Esophagus muscularis mucosa (tissue), 4 donors: ENCODE measurements at regions not wholly inside any gene's neighbourhood (a gene's known extent, or its start where the extent isn't known, plus 50 kb on each side); places are given as distances from the start of the nearest gene placed in this dataset.

ENCODE experiments used
- CTCF ChIP-seq, 3 experiments: fragments of 200-600 bp in 2 of 3; fragments of 450-650 bp in 1 of 3; sonication (generic) in 2 of 3; IDR thresholded peaks; one replicate each; pipeline ENCODE4 v1.5.1; 2017 to 2019; ENCODE audit warnings: antibody characterized with exemption in 3 of 3, mild to moderate bottlenecking in 2 of 3, moderate library complexity in 1 of 3
- EP300 ChIP-seq: sonication (generic); formaldehyde crosslinking; IDR thresholded peaks from one replicate; pipeline ENCODE4 v1.6.1; 2017; ENCODE audit warnings: antibody characterized with exemption
- POLR2A ChIP-seq: fragments of 450-650 bp; IDR thresholded peaks from one replicate; pipeline ENCODE4 v1.6.1; 2017; ENCODE audit warnings: antibody characterized with exemption, moderate library complexity, mild to moderate bottlenecking, low read depth
- POLR2AphosphoS5 ChIP-seq, 2 donors: sonication (generic); formaldehyde crosslinking; IDR thresholded peaks; one replicate each; pipeline ENCODE4 v1.6.1; 2017; ENCODE audit warnings: antibody characterized with exemption in 2 of 2

DNA sequence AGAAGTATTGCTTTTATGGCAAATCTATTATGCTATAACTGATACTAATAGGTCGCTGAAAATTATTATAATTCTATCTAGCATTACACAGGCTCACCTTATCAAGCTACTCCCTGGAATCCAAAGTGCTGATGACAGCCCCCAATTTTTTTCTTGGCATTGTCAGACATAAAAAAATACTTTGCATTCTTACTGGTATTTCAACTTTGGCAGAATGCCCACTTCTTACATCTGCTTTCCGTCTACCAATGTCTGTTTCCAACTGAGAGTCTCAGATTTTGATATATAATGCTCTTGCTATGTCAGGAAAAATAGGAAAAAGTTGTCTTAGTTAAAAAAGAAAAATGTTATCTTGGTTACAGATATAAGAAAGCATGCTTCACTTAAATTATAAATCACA is 615.4 kb downstream of the C12orf50 start:
- no peak for TF ChIP-seq EP300
- no peak for TF ChIP-seq CTCF (IDR thresholded peaks at IDR 0.05)
- no peak for TF ChIP-seq POLR2A
- no peak for TF ChIP-seq POLR2AphosphoS5 (IDR thresholded peaks at IDR 0.05)
